Embryonic facial prominence (tissue), 1 donor: ENCODE measurements at regions not wholly inside any gene's neighbourhood (a gene's known extent, or its start where the extent isn't known, plus 50 kb on each side); places are given as distances from the start of the nearest gene placed in this dataset.

Experiments
- DNase-seq: peaks from one replicate; pipeline ENCODE4 v3.0.0-alpha.2; 2016; ENCODE audit errors: extremely low spot score

DNA sequence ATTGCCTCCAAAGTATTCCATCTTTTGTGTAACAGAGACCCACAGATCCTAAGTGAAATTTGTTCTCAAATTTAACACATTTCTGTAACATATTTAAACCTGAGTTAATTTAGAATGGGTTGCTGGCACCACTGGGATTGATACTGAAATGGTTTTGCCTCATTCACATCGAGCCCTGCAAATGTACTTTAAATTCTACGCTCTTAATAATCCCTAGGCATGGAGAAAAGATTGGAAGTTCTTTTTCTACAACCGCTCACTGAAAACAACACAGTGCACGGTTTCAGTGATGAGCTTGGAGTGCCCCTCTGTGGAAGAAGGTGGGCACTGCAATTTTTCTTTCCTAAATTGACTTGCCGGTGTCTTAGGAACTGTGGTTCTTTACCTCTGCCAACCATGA, 109.9 kb upstream of the ATP11B start:
- DNase-seq: peak; percentile 70

DNA sequence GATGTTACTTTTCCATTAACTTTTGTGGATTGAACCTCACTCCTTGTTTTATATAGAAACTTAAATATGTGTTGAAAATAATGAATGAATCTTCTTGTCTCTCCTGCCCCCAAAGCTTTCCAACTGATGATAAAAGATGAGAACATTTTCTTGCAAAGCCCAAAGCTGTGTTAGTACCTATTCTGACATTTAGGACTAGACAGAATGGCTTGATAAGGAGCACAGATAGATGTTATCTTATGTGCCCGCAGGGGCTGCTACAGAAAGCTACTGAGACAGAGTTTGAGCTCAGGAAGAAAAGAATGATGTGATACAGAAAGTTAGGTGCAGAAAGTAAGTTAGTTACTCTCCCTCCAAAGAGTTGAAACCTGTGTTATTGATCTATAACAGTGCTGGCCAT, 109.4 kb upstream of the ATP11B start:
- no peak for DNase-seq

DNA sequence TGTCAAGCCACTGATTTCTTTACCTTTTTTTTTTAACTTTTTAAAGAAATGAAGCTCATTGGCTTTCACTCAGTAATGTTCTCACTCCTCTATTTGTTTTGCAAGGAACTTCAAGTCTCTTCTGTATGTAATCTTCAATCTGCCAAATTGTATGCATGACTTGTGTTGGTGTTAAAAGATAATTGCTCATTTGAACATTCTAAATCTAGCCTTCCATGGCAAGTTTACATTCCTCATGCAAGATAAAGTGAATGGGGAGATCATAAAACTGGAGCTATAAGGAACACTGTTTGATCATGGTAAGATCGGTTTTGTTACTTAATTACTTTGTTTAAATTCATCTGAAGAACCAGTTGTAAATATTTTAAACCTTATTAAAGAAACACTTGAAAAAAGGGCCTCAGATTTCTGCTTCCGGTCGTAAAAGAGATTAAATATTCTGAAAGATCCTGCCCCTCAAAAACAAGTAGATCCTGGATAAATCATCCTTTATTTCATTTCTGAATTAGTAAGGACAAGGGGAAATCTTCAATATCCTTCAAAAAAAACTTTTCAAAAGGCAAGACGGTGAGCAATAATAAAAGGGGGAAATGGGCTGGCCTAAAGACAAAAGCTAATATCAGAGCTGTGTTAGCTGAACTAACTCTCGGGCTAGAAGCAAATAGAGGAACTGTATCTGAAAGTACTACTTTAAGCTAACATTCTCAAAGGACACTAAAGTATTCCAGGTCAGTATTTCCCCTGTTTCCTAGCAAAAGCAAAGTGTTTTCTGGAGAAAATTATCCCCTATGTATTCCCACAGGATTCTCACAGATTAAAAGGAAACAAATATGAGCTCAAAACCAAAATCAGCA, 107.0 kb upstream of the ATP11B start:
- DNase-seq: no peak

DNA sequence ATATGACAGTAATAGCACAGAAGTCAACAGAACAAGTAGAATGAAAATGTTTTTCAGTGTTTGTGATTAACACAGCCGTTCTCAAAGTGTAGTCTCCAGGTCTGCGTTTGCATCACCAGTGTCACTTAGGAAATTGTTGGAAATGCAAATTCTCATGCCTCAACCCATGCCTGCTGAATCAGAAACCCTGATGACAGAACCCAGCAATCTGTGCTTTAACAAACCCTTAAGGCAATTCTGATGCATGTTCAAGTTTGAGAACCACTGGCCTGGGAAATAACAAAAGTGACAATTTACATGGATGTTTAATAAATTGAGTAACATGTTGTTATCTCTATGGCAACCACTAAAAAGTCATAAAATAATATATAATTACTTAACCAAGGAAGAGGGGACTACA, 103.1 kb upstream of the ATP11B start:
- no peak for DNase-seq

DNA sequence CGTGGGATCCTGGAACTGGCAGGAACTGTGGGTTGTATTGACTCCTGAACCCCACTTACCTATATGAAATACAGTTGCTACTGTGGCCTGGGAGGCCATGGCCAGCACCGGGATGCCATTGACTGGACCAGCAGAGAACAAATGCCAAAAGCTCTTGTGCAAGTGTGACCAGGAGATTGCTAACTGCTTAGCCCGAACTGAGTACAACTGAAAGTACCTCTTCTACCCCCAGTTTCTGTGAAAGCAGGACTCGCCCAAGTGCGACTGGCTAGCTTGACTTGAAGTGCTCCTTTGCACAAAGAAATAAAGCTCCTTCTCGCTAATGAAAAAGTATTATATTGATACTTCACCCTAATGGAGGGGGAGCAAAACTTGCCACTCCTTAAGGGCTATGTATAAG, 101.3 kb upstream of the ATP11B start:
- no peak for DNase-seq

DNA sequence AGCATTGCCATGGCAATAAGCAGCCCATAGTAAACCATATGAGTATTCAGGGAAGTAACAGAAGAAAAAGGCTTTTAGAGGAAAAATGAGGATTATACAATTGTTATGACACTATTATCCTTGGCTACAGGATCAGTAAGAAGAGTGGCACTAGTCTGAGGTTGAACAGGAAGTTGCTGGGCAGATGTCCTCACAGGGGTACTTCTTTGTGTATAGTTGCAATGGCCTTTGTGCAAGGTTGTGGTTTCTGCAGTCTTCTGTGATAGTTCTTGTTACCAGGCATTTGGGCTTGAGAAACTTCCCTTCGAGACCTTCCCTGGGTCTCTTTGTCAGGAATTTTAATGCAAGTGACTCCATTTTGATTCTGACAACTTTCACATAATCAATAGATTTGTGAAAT, 100.6 kb upstream of the ATP11B start:
- no peak for DNase-seq

DNA sequence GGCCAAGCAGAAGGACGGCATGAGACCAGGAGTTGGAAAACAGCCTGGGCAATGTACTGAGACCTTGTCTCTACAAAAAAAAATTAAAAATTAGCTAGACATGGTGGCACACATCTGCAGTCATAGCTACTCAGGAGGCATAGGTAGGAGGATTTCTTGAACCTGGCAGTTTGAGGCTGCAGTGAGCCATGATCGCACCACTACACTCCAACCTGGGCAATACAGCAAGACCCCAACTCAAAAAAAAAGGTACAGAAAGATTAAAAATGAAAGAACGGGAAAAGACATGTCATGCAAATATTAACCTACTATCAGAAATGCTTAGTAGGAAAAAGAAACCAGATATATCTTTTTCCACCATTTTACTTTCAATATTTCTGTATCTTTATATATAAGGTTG, 99.6 kb upstream of the ATP11B start:
- DNase-seq: no peak

DNA sequence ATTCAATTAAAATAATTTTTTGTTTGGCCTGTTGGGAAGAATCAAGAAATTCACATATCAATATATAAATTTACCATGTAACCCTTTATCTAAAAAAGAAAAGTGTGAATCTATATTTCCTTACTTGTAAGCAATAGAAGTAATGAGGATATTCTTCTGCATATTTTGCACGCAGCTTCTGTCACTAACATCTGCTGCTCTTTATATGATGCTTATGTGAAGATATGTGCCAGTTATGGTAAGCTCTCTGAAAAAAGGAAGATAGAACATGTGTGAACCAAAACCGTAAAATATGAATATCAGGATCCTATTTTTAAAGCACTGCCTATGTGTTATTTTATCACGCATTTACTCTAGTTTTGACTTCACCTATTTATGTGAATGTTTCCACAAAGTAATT, 96.4 kb upstream of the ATP11B start:
- DNase-seq: no peak

DNA sequence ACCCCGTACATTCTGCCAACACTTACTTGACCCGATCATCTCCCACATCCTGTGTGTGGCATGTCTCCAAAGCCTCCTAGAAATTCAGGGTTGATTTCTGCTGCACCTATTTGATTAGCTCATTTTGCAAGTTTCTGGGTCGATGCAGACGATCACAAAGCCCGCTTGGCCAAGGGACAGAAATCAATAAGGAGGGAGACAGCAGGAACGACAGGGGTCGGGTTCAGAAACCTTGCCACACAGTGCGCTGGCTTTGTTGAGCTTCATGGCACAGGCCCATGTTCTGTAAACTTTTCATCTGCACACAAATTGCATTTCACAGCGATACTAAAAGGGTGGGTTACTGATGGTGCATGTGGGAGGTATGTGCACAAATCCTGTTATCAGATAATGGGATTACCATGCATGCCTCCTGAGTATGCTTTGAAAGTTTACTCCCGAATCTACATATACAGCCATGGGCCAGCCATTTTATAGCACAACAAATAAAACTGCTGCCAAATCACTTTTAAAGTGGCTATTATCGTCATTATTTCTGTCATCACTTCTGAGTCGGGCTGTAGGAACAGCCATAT, 95.9 kb upstream of the ATP11B start:
- no peak for DNase-seq

DNA sequence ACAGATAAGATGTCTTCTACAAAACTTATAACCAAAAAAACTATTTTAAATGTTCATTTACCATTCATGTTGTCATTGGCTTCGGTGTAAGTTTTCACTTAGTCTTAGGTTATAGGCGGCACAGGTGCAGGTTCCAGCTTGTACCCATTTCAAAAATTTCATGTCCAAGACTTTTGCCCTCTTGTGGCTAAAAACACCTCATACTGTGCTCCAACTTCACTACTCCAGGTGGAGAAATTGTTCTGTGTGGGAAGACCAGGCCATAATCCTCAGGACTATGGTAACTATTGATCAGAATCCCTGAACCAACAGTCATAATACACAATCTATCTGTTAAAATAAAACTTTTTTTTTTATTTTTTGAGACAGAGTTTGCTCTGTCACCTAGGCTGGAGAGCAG, 95.2 kb upstream of the ATP11B start:
- DNase-seq: no peak

DNA sequence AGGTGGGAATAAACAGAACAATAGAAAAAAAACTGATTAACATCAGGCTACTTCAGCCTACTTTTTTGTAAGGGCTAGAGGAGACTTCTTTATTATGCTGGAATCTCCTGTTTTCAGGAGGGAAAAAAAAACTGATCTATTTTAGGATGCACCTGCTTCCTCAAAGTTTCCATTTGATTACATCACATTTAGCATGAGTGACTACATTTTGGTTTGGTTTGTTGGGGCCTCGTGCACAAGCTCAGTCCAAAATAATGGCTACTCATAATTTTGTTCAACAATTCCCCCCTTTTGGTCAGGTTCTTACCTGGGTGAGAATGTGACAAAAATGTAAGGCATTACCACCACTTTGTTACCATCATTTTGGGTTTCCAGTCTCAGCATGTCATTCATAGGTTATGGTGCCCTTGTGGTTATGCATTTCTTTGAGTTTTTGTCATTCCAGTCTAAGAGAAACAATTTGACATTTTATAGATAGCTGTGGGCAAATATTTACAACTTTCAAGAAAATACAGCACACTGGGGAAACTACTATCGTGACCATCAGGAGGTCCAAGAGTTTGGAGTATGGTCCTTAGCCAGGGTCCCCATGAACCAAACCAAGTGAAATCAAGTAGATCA, 93.6 kb upstream of the ATP11B start:
- DNase-seq: no peak

DNA sequence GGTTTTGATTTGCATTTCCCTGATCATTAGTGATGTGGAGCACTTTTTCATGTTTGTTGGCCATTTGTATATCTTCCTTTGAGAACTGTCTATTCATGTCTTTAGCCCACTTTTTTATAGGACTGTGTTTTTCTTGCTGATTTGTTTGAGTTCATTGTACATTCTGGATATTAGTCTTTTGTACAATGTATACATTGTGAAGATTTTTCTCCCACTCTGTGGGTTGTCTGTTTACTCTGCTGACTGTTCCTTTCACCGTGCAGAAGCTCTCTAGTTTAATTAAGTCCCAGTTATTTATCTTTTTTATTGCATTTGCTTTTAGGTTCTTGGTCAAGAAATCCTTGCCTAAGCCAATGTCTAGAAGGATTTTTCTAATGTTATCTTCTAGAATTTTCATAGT, 91.1 kb upstream of the ATP11B start:
- no peak for DNase-seq

DNA sequence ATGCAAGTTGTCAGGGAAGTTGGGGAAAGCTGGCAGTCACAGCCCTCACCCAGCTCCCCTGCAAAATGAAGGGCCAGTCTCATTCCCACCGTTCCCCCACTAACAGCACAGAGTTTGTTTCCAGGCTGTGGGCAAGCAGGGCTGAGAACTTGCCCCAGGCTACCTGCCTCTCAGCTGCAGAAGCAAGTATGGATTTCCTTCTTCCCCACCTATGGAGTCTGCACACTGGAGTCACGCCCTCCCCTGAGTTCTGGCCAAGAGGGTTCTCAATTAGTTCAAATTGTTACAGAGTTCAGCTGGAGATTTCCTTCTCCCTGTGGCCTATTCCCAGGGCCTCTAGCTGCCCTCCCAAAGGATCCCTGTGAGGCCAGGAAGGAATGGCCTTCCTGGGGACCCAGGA, 90.1 kb upstream of the ATP11B start:
- no peak for DNase-seq

DNA sequence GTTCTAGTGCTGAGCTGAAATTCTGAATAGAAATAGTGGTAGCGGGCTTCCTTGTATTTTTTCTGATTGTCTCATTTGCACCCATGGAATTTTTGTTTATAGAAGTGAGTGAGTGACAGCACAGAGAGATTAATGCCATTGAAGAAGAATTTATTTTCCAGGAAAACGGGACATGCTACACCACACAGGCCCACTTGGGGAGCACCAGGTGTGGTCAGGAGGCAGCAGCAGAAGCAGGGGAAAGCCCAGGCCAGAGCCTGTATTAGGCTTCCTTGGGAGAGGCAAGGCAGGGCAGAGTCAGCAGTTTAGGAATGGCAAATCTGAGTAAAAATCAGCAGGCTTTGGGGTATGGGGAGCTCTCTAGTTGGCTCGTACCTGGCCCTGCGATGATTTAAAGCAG, 88.4 kb upstream of the ATP11B start:
- no peak for DNase-seq

DNA sequence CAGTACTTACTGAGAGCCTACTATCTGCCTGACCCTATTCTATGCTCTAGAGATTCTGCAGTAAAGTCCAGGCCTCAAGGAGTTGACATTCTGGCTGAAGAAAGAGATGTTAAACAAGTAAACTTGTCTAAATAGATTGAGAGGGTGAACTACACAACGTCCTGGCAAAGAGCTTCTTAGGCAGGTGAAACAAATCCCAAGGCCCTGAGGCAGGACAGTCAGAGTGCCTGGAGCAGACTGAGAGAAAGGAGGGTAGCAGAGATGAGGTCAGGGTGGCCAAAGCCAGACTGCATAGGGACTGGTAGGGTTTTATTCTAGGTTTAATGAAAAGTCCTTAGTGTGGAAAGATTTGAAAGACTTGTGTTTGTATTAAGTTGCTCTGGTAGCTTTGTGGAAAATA, 84.5 kb upstream of the ATP11B start:
- DNase-seq: no peak

DNA sequence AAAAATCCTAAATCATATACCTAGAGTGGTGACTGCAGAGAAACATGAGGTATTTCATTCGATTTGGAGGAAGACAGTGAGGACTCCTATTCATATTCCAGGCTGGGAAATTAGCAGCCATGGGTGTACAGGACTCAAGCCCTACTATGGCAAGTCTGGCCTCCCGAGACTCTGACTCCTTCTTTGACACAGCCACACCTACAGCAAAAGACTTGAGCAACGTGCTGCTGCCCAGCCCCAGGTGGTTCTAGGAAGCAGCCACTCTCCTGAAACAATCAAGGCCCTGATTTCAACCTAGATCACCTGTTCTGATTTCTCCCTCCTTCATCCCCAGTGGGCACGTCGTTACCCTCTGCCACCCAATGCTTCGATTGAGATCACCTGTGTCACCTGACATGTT, 84.0 kb upstream of the ATP11B start:
- no peak for DNase-seq

DNA sequence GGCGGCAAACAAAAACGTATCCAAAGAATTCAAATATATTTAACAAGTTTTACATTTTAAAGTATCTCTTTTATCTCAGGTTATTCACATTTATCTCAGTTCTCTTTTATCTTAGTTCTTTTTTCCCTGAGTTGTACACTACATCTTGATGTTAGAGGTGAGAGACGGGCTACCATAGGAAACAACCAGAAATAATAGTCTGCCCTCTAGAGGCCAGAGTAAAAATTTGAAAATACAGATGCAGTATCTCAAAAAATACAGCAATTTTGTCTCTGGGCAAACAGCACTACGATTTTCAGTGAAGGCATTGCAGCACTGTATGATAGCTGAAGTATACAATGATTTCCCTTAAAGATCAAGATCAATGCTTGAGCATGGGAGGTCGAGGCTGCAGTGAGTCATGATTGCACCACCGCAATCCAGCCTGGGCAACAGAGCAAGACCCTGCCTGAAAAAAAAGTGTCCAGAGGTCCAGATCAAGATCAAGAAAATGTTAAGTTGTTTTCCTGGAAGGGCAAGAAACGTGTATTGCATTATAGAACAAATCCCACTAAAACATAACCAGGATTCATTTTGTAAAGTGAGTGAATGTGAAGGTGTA, 82.6 kb upstream of the ATP11B start:
- no peak for DNase-seq

DNA sequence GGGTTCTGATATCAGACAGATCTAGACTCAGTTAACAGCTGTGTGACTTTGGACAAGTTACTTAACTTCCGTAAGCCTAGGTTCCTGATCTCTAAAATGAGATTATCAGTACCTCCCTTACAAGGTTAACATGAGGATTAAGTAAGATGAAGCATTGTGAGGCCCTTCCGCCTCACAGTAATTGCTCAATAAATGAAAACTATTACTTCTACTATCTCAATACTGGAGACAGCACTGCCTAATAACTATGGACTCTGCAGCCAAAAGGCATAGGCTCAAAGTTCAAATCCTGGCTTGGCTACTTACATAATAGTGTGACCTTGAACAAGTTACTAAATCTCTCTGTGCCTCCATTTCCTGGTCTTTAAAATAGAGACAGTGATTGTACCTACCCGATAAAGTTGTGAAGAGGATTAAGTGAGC, 82.0 kb upstream of the ATP11B start:
- DNase-seq: no peak

DNA sequence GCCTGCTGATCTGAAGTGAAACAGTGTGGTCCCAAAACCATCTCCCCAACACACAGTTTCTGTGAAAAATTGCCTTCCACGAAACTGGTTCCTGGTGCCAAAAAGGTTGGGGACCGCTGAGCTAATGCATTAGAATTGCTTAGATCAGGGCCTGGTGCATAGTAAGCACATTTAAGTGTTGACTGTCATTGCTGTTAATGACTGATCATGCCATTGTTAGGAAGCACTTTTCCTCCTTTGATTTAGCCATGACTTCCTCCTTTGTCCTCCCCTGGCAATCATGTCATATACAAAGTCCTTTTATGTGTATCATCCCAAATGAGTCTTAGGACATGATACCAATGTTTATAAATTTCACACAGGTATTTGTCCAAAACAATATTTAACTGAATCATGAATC, 81.5 kb upstream of the ATP11B start:
- DNase-seq: no peak

DNA sequence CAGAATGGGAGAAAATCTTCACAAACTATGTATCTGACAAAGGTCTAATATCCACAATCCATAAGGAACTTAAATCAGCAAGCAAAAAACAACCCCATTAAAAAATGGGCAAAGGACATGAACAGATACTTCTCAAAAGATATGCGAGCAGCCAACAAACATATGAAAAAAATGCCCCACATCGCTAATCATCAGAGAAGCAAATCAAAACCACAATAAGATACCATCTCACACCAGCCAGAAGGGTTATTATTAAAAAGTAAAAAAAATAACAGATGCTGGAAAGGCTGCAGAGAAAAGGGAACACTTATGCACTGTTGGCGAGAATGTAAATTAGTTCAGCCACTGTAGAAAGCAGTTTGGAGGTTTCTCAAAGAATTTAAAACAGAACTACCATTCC, 80.2 kb upstream of the ATP11B start:
- no peak for DNase-seq

DNA sequence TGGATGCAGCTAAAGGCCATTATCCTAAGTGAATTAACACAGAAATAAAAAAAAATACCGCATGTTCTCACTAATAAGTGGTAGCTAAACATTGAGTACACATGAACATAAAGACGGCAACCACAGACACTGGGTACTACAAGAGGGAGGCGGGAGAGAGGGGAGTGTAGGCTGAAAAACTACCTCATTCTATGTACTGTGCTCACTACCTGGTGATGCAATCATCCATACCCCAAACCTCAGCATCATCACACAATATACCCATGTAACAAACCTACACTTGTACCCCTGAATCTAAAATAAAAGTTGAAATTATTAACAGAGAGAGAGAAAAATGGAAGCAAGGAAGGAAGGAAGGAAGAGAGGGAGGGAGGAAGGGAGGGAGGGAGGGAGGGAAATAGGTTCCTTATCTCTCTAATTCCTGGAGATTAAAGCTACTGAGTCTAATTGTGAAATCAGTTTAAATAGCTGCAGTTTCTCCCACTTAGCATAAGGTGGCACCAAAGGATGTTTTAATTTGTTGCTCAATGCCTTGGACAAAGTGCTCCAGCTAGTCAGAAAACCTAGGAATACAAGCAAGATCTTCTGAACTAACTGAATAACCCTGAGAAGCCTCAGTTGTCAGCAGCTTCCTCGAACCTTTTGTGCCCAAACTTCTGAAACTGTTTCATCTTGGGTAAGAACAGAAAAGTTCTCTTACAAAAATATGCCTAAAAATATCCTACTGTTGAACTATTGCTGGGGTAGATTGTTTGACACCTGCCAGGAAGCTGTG, 79.4 kb upstream of the ATP11B start:
- DNase-seq: no peak

DNA sequence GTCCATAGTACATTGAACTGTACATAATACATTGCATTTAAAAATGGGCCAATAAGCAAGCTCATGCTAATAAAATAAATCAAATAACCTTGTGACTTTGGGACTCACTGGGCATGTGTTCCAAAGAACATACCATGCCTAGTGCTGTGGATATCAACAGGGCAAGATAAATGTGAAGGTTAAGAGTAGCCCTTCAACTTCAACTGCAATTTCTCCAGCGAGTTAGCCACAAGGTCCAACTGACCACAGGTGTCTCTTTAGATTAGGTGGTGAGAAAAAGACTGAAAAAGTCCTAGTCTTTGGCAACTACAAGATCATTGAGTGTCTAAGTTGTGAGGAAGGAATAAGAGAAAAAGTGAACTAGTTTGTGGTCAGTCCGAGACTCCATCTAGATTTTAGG, 78.3 kb upstream of the ATP11B start:
- no peak for DNase-seq
